HG02610 (cell line): ENCODE measurements at regions not wholly inside any gene's neighbourhood (a gene's known extent, or its start where the extent isn't known, plus 50 kb on each side); places are given as distances from the start of the nearest gene placed in this dataset.

Source experiments
- ATAC-seq: cut with Tn5 transposase; IDR thresholded peaks from one replicate; pipeline ENCODE4 v1.9.1; 2021; ENCODE audit warnings: mild to moderate bottlenecking, moderate library complexity; ENCODE audit not compliant: unreplicated experiment

GRCh38 chr18:77560341-77560992 lies 310.8 kb downstream of the GALR1 start:
- peak; percentile 96 for ATAC-seq

GRCh38 chr18:77566604-77567003 lies 317.0 kb downstream of the GALR1 start:
- no peak for ATAC-seq

- ATAC-seq = no peak
Measured at GRCh38 chr18:77567205-77567604, 317.6 kb downstream of the GALR1 start.

GRCh38 chr18:77571743-77572142 lies 322.1 kb downstream of the GALR1 start:
- no peak for ATAC-seq

GRCh38 chr18:77572537-77572936 lies 322.9 kb downstream of the GALR1 start:
- ATAC-seq = no peak

GRCh38 chr18:77573571-77573970 lies 323.9 kb downstream of the GALR1 start:
- ATAC-seq = no peak

GRCh38 chr18:77590943-77591515 lies 341.4 kb downstream of the GALR1 start:
- ATAC-seq = no peak

GRCh38 chr18:77597726-77598125 lies 348.1 kb downstream of the GALR1 start:
- ATAC-seq = no peak

GRCh38 chr18:77600674-77601073 lies 351.0 kb downstream of the GALR1 start:
- no peak for ATAC-seq

GRCh38 chr18:77601567-77601966 lies 351.9 kb downstream of the GALR1 start:
- ATAC-seq = no peak

- no peak for ATAC-seq
Measured at GRCh38 chr18:77607087-77607486, 357.4 kb downstream of the GALR1 start.

- ATAC-seq = no peak
Measured at GRCh38 chr18:77608807-77609206, 359.2 kb downstream of the GALR1 start.

GRCh38 chr18:77617694-77618093 lies 368.0 kb downstream of the GALR1 start:
- ATAC-seq = no peak

- no peak for ATAC-seq
Measured at GRCh38 chr18:77619525-77619924, 369.9 kb downstream of the GALR1 start.

- no peak for ATAC-seq
Measured at GRCh38 chr18:77622009-77622692, 372.5 kb downstream of the GALR1 start.

- no peak for ATAC-seq
Measured at GRCh38 chr18:77632758-77633157, 383.1 kb downstream of the GALR1 start.

GRCh38 chr18:77634494-77634893 lies 384.8 kb downstream of the GALR1 start:
- no peak for ATAC-seq

- no peak for ATAC-seq
Measured at GRCh38 chr18:77635451-77635850, 385.8 kb downstream of the GALR1 start.

- ATAC-seq = no peak
Measured at GRCh38 chr18:77635858-77636257, 386.2 kb downstream of the GALR1 start.

GRCh38 chr18:77645170-77645872 lies 395.7 kb downstream of the GALR1 start:
- no peak for ATAC-seq

- ATAC-seq = no peak
Measured at GRCh38 chr18:77647472-77647871, 397.8 kb downstream of the GALR1 start.

- no peak for ATAC-seq
Measured at GRCh38 chr18:77648411-77648810, 398.8 kb downstream of the GALR1 start.
